ENCODE measurements at regions not wholly inside any gene's neighbourhood (a gene's known extent, or its start where the extent isn't known, plus 50 kb on each side); places are given as distances from the start of the nearest gene placed in this dataset.
"Not testable (repeated sequence)": the region's sequence is repeated elsewhere in the genome, so short reads cannot be mapped to it uniquely, and the experiment has no call there.

GRCh38 chr14:105585290-105585689, 58.9 kb downstream of the TMEM121 start:
- H3K36me3 ChIP-seq (replicated peaks in 1 of 2; ENCODE audit: control extremely low read depth in 1 of 2, control insufficient read depth in 1 of 2, extremely low read depth in 1 of 2, insufficient read depth in 2 of 2, low read length in 1 of 2); H4K20me1 ChIP-seq (ENCODE audit: control insufficient read depth, insufficient read depth, low read length, poor library complexity, severe bottlenecking); H3K4me3 ChIP-seq (ENCODE audit: control extremely low read depth in 1 of 5, extremely low read depth in 1 of 5, insufficient read depth in 1 of 5, low read depth in 2 of 5, low read length in 4 of 5); ATAC-seq (ENCODE audit: low read depth); intact Hi-C loops (cut with micrococcal nuclease); CTCF ChIA-PET; DNase-seq; H3K9ac ChIP-seq (ENCODE audit: low read length); H2AFZ ChIP-seq (ENCODE audit: insufficient read depth, low read depth, low read length, poor library complexity, severe bottlenecking); H3K9me3 ChIP-seq (ENCODE audit: control extremely low read depth in 1 of 3, control insufficient read depth in 2 of 3, insufficient read depth in 1 of 3, low read length in 2 of 3); H3K27me3 Mint-ChIP-seq; H3K9me3 Mint-ChIP-seq (ENCODE audit: insufficient read depth); H3K27me3 ChIP-seq (replicated peaks in 1 of 4; ENCODE audit: control extremely low read depth in 1 of 4, control insufficient read depth in 3 of 4, insufficient read depth in 4 of 4, low read length in 3 of 4): not testable (repeated sequence)
- H3K27ac ChIP-seq (ENCODE audit: low read length in 2 of 2): peak overlapping the region; percentile 81 to 83
- Mint-ChIP-seq H3K4me1 (peaks cover 53% of the 10 kb centered on the region), H3K4me3 (peak overlapping the region; percentile 1), H3K27ac (peak overlapping the region; percentile 94)
- H3K79me2 ChIP-seq (ENCODE audit: control insufficient read depth, insufficient read depth, low read length): peaks cover 14% of the 10 kb centered on the region
- WGBS (ENCODE audit: insufficient coverage): 96% methylated on average over 2 of the region's 2 CpGs
- POLR2A ChIA-PET: interaction anchor here (0.7 to 1.0 kb wide), 2 partner anchors 120 to 275 kb away, joined by 4 to 6 read pairs; no protein-coding TSS in a partner anchor
- peak overlapping the region; percentile 51 for H3K4me2 ChIP-seq (replicated peaks; ENCODE audit: low read depth, low read length, poor library complexity, severe bottlenecking)
- peaks cover 48 to 92% of the 10 kb centered on the region in 2 donors for H3K4me1 ChIP-seq (ENCODE audit: control insufficient read depth in 2 of 2, insufficient read depth in 2 of 2, low read length in 2 of 2)

DNA sequence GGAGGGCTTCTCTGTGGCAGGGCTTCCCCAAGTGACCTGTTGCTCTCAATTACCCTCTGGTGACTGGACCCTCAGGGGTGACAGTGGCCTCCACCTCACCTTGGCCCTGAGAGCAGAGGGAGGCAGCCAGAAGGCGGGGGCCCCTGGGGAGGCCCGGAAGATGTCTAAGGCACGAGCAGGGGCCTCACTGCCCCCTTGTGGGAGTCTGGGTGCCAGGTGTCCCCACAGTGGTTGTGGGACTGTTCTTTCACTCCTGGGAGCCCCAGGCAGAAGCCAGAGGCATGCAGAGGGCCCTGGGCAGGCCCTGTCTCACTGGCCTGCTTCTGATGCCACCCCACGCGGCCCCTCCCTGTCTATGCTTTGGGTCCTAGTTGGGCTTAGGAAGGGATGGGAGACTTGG, 59.3 kb downstream of the TMEM121 start:
- H2AFZ ChIP-seq (ENCODE audit: insufficient read depth, low read depth, low read length, poor library complexity, severe bottlenecking); H3K9ac ChIP-seq (ENCODE audit: low read length); H4K20me1 ChIP-seq (ENCODE audit: control insufficient read depth, insufficient read depth, low read length, poor library complexity, severe bottlenecking); CTCF ChIA-PET; H3K27me3 Mint-ChIP-seq; intact Hi-C loops (cut with micrococcal nuclease); H3K4me3 ChIP-seq (ENCODE audit: control extremely low read depth in 1 of 5, extremely low read depth in 1 of 5, insufficient read depth in 1 of 5, low read depth in 2 of 5, low read length in 4 of 5); H3K9me3 Mint-ChIP-seq (ENCODE audit: insufficient read depth); H3K9me3 ChIP-seq (ENCODE audit: control extremely low read depth in 1 of 3, control insufficient read depth in 2 of 3, insufficient read depth in 1 of 3, low read length in 2 of 3); H3K27me3 ChIP-seq (replicated peaks in 1 of 4; ENCODE audit: control extremely low read depth in 1 of 4, control insufficient read depth in 3 of 4, insufficient read depth in 4 of 4, low read length in 3 of 4); H3K36me3 ChIP-seq (replicated peaks in 1 of 2; ENCODE audit: control extremely low read depth in 1 of 2, control insufficient read depth in 1 of 2, extremely low read depth in 1 of 2, insufficient read depth in 2 of 2, low read length in 1 of 2): not testable (repeated sequence)
- H3K4me1 ChIP-seq (ENCODE audit: control insufficient read depth in 2 of 2, insufficient read depth in 2 of 2, low read length in 2 of 2): peaks cover 45 to 89% of the 10 kb centered on the region in 2 donors
- H3K4me3 Mint-ChIP-seq: peak overlapping the region; percentile 49
- H3K79me2 ChIP-seq (ENCODE audit: control insufficient read depth, insufficient read depth, low read length): peaks cover 12% of the 10 kb centered on the region
- peaks cover 50% of the 10 kb centered on the region for H3K4me1 Mint-ChIP-seq
- peak overlapping the region; percentile 94 for H3K27ac Mint-ChIP-seq
- 4% methylated on average over 3 of the region's 5 CpGs for WGBS (ENCODE audit: insufficient coverage)
- ATAC-seq (ENCODE audit: low read depth) (peak; percentile 46), DNase-seq (peak; percentile 73)
- peak overlapping the region; percentile 51 for H3K4me2 ChIP-seq (replicated peaks; ENCODE audit: low read depth, low read length, poor library complexity, severe bottlenecking)
- peak; percentile 33 for TF ChIP-seq CTCF (IDR thresholded peaks at IDR 0.05)
- POLR2A ChIA-PET: interaction anchor here (0.6 kb wide), 1 partner anchor 1109 kb away, joined by 4 read pairs; no protein-coding TSS in a partner anchor
- H3K27ac ChIP-seq (ENCODE audit: low read length in 2 of 2): peak overlapping the region; percentile 81 to 83

GRCh38 chr14:105586144-105586872, 59.9 kb downstream of the TMEM121 start:
- H3K79me2 ChIP-seq (ENCODE audit: control insufficient read depth, insufficient read depth, low read length); H2AFZ ChIP-seq (ENCODE audit: insufficient read depth, low read depth, low read length, poor library complexity, severe bottlenecking); H3K27me3 Mint-ChIP-seq; H4K20me1 ChIP-seq (ENCODE audit: control insufficient read depth, insufficient read depth, low read length, poor library complexity, severe bottlenecking); H3K9ac ChIP-seq (ENCODE audit: low read length); H3K9me3 ChIP-seq (ENCODE audit: control extremely low read depth in 1 of 3, control insufficient read depth in 2 of 3, insufficient read depth in 1 of 3, low read length in 2 of 3); intact Hi-C loops (cut with micrococcal nuclease); H3K4me3 ChIP-seq (ENCODE audit: control extremely low read depth in 1 of 5, extremely low read depth in 1 of 5, insufficient read depth in 1 of 5, low read depth in 2 of 5, low read length in 4 of 5); CTCF ChIA-PET; H3K27me3 ChIP-seq (replicated peaks in 1 of 4; ENCODE audit: control extremely low read depth in 1 of 4, control insufficient read depth in 3 of 4, insufficient read depth in 4 of 4, low read length in 3 of 4); H3K9me3 Mint-ChIP-seq (ENCODE audit: insufficient read depth); H3K36me3 ChIP-seq (replicated peaks in 1 of 2; ENCODE audit: control extremely low read depth in 1 of 2, control insufficient read depth in 1 of 2, extremely low read depth in 1 of 2, insufficient read depth in 2 of 2, low read length in 1 of 2): not testable (repeated sequence)
- peak; percentile 83 for ATAC-seq (ENCODE audit: low read depth)
- peaks cover 40 to 87% of the 10 kb centered on the region in 2 donors for H3K4me1 ChIP-seq (ENCODE audit: control insufficient read depth in 2 of 2, insufficient read depth in 2 of 2, low read length in 2 of 2)
- 0% methylated on average over 1 of the region's 16 CpGs for WGBS (ENCODE audit: insufficient coverage)
- H3K27ac ChIP-seq (ENCODE audit: low read length in 2 of 2): peak overlapping the region; percentile 81 to 83
- DNase-seq: peak; percentile 80
- H3K4me3 Mint-ChIP-seq: peak overlapping the region; percentile 70
- H3K4me1 Mint-ChIP-seq: peaks cover 49% of the 10 kb centered on the region
- POLR2A ChIA-PET: interaction anchor here (0.6 kb wide), 1 partner anchor 1108 kb away, joined by 4 read pairs; no protein-coding TSS in a partner anchor
- H3K27ac Mint-ChIP-seq: peak overlapping the region; percentile 94
- H3K4me2 ChIP-seq (replicated peaks; ENCODE audit: low read depth, low read length, poor library complexity, severe bottlenecking): peak overlapping the region; percentile 30
